NCI-H2107 treated with DMSO at 0.1 percent for 48 hours (cell line): ENCODE measurements at regions not wholly inside any gene's neighbourhood (a gene's known extent, or its start where the extent isn't known, plus 50 kb on each side); places are given as distances from the start of the nearest gene placed in this dataset.
"Not testable (repeated sequence)": the region's sequence is repeated elsewhere in the genome, so short reads cannot be mapped to it uniquely, and the experiment has no call there.

ENCODE experiments used
- DNase-seq: peaks from one replicate; lab custom pipeline; 2025; ENCODE audit not compliant: unreplicated experiment; lab: John Stamatoyannopoulos, UW

DNA sequence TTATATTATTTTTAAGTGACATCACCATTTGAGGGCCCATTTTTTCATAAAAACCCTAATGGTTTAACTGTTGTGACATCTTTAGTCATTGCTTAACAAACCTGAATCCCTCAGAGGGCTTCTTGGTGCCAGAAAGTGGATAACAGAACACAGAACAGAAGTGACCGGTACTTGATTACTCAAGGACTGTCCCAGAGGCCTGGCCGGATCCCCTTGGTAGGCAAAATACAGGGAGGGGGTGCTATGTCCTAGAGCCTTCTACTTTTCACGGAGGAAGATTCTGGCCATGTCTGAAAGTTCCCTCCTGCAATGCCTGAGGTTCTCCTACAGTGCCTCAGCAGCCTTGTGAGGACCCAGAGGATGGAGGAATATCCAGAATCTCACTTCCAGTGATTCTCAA lies 94.3 kb upstream of the DCLK2 start:
- no peak for DNase-seq

DNA sequence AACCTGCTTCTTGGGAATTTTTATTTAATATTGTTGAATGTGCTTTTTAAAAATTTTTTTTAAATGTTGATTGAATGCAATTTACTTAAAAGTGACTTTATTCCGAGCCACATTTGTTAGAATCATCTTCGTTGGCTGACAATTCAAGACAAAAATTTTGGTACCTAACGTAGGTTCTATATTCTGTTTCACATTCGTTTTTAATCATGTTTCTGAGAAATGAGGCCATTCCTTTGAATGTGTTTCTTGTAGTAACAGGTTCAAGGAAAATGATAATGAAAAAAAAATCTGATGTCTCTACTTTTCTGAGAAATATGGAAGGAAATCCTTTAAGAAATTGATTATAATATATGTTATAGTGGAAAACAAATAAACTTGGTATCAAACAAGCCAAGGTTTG lies 92.3 kb upstream of the DCLK2 start:
- DNase-seq, result no peak

DNA sequence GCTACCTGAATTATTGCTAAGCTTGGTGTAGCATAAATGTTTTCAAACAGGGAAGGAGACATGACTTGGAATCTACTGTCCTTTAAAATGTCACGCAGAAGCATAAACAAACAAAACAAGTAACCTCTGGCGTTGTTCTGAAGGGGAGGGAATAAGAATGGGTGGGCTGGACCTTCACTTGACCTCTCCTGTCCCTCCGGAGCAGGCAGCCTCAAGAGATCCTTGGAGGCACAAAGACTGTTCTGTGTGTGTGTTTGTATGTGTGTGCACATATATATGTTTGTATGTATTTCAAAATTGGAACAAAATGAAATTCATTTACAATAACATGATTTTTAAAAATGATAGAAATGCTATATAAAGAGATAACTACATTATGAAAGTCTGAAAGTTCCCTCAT lies 91.3 kb upstream of the DCLK2 start:
- DNase-seq, result no peak

DNA sequence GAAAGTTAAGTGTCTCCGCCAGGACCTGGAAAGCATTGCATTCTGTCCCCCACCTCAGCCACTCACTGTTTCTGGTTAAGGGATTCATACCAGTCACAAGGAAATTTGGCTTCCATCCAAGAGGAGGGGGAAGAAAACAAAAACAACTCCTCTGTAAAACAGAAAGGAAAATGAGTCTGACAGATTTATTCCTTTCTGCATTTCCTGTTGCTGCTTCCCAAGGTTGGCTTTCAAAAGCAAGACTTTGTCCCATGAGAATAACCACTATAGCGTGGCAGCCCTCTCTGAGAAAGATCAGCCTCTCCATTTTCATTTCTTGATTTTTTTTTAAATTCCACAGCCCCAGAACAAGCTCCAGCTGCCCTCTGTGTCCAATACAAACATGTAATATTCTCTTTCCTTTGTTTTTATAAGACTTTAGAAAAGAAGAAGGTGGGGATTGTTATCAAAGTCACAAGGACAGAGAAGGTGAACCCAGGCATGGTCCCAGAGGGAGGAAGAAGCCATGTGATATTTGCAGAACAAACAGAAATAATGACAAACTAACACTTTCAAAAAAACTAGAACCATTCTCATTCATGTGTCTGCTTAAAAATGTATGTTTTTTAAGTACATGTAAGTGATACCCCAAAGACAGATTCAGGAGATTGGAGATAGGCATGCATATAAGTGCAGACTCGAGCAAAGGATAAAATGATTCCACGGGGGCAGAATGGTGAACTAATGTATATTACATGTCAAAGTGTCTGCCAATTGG lies 90.7 kb upstream of the DCLK2 start:
- DNase-seq, result peak; percentile 21

DNA sequence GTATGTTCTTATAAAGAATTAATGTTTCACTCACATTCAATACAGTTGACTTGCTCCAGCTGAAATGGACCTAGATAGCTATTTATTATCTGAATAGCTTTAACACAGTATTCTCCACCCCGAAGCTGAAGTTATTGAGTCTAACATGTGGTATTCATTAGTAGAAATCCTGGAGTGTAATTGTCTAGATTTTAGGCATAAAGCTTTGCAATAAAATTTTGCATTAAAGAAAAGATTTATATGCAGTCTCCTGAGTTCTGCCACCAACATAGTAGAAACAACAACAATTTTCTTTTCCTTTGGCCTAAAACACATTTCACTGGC lies 90.2 kb upstream of the DCLK2 start:
- DNase-seq, result no peak

DNA sequence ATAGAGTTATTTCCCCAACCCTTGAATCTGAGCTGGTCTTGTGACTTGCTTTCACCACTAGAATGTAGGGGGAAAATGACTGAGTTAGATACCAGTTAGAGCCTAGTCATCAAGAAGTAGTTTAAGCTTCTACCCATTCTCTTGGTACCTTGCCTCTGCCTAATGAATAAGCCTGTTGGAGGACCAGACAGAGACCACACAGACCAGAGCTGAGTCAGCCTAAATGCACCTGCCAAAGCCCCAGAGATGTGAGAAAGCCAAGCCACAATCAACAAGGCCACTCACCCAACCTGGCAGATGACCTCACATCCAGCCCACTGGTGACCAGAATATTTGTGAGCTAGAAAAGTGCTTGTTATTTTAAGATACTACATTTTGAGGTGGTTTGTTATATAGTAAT lies 85.2 kb upstream of the DCLK2 start:
- no peak for DNase-seq

DNA sequence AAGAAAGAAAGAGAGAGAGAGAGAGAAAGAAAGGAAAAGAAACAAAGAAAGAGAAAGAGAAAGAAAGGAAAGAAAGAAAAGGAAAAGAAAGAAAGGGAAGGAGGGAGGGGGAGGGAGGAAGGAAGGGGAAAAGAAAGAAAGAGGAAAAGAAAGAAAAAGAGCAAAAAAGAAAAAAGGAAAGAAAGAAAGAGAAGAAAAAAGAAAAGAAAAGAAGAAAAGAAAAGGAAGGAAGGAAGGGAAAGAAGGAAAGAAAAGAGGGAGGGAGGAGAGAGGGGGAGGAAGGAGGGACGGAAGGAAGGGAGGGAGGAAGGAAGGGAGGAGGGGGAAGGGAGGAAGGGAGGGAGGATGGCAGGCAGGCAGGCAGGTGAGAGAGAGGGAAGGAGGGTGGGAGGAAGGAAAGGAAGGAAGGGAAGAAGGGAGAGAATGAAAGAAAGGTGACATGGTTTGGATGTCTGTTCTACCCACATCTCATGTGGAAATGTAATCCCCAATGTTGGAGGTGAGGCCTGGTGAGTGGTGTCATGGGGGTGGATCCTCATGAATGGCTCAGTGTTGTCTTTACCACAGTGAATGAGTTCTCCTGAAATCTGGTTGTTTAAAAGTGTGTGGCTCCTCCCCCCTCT lies 83.0 kb upstream of the DCLK2 start:
- DNase-seq, result no peak

DNA sequence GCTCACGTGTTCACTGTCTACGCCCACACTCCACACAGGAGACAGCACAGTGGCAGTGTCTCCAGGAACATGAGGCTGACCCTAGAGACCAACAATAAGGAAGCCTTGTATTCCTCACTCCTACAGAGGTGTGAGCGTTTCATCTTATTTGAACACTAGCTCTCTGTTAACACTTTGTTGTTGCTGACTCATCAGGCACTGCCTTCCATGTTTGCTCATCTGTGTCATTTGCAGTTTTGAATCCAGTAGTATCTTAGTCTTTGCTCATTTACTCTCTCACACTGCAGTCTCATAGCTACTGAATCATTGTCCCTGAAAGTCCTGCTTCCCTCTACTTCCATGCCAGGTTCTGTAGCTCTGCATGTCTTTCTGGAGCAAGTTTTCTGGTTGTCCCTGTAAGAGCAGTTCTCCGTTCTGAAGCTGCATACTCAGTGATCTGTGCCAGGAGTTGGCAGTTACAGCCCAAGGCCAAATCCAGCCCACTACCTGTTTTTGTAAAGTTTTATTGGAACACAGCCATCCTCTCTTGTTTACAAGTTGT lies 80.3 kb upstream of the DCLK2 start:
- DNase-seq, result peak; percentile 3

DNA sequence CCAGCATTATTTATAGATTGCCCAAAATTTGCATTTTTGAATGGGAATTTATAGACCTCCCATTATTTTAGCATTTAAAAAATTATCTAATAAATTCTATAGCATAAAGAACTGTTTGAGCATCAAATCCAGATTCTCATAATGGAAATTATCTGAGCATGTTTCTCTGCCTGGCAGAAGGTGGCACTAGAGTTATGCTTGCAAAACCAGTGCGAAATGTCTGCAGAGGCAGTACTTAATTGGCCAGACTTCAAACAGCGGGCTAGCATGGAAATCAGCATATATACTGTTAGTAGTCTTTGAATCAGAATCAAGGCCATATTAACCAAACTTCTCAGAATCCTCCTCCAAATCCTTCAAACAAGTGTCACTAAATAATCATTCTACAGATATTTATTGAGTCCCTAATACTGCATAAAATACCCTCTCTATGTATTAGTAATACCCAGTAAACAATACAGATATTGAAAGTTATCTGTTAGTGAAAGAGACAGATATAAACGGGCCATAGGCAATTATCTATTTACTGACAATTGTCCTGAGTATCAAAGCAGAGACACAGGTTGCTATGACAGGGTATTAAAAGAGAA lies 78.7 kb upstream of the DCLK2 start:
- DNase-seq, result peak; percentile 17

DNA sequence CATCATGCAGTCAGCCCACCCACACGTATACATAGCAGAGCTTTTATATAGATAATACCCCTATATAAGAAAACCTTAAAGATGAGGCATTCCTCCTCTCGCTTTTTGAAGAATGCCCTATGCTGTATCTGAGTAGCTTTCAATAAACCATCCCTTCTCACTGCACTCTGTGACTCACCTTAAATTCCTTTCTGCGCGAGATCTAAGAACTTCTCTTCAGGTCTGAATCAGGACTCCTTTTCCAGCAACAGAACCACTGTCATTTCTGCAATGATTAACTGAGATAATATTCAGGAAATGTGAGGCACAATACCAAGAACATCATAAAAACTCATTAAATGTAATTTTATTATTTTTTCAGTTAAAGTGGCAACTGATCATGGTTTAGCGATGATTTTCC lies 76.4 kb upstream of the DCLK2 start:
- DNase-seq, result no peak

DNA sequence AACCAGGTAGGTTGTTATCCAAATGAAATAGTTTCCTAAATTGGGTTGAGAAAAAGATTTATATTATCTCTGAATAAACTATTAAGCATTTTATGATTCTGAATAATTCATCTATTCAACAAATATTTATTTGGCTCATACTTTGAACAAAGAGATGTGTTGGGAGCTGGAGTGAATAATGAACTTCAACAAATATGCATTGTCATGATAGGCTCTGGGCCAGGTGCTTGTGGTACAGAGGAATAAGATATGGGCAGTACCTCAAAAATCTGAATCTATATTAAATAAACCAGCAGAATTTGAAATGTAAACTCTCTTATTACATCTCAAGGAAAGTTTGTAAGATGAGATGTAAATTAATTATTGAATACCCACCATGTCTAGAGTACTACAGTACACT lies 75.7 kb upstream of the DCLK2 start:
- no peak for DNase-seq

DNA sequence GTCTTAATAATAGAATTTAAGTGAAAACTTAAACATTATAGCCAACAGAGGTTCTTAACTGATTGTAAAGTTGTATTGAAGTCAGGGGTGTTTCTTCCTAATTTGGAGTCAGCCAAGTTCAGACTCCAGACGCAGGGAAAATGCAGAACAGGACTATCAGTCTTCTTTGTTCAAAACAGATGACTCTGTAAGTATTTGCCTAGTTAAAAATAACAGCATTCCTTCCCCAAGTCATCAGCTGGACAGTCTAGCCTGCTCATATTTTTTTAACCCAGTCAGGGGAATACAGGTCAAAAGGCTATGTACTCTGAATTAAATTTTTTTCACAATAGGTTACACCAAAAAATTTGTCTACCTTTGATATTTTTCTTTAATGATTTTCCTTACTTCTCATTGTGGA lies 73.8 kb upstream of the DCLK2 start:
- DNase-seq, result no peak

DNA sequence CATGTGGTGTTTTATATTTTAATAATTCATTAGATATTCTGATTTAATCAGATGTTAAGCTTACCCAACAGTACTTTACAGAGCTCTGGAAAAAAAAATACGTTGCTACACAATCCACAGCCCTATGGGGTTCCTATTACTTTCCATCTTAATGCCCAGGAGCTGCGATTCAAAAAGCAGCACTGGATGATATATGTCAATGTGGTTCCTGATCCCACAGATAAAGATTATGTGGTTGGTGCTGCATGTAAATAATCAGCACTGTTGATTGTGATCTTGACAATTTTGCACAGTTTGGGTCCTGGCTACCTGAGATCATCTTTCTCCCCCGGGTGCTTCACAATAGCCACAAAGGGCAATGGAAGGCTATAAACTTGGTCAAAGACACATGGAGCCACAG lies 72.7 kb upstream of the DCLK2 start:
- peak; percentile 17 for DNase-seq

DNA sequence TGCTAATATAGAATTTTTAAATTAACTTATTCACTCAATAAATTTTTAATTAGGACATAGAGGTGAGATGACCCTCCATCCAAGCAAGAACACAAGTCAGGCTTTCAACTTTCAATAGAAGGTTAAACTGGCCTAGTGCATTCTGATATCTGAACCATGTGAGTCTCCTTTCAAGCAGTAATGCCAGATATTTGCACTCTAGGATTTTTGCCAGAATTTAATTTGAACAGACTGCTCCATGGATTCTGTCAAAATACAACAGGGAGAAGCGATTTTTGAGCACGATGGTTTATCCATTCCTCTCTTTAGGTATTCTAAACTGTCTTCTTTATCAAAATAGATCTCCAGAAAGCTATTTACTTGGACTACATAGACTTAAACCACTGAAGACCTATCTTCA lies 72.0 kb upstream of the DCLK2 start:
- no peak for DNase-seq

DNA sequence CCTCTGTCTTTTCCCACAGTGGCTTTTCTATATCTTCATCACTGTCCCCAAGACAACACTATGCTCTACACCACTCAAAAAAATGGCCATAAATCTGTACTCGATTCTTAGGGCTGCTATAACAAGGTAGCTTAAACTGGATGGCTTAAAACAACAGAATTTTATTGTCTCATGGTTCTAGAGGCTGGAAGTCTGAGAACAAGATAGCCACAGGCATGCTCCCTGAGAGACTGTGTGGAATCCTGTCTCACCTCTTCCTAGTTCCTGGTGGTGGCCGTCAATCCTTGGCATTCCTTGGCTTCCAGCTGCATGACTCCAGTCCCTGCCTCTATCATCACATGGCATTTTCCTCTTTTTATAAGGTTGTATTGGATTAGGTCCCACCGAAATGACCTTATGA lies 70.7 kb upstream of the DCLK2 start:
- no peak for DNase-seq

DNA sequence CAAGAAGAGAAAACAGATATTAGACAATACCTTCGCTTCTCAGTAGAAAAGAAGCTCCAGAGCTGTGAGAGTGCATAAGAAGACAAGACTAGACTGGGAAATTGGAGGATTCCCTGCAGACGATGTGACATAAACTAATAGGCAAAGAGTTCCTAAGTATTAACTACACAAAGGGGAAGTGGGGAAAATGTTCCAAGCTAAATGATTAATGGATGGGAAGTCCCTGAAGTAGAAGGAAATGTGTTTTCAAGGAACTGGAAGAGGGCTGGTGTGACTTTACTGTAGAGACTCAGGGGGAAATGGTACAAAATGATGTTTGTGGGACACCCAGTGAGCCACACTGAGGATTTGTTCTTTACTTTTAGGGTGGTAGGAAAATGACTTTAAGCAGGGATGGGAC lies 69.7 kb upstream of the DCLK2 start:
- DNase-seq, result no peak

DNA sequence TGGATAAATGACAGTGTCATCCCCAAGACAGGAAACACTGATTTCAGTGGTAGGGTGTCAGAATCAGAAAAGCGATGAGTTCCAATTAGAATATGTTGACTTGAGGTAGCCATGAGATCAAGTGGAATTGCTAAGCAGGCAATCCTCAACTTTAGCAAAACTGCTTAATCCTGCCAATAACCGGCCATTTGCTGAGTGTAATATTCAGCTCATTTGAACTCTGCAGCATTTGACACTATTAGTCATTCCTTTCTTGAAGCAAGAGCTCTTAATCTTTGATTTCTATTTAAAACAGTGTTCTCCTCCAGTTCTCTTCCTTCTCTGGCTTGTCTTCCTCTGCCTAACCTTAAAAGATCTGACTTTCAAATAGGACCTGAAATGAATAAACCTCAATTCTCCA lies 68.7 kb upstream of the DCLK2 start:
- DNase-seq, result no peak

DNA sequence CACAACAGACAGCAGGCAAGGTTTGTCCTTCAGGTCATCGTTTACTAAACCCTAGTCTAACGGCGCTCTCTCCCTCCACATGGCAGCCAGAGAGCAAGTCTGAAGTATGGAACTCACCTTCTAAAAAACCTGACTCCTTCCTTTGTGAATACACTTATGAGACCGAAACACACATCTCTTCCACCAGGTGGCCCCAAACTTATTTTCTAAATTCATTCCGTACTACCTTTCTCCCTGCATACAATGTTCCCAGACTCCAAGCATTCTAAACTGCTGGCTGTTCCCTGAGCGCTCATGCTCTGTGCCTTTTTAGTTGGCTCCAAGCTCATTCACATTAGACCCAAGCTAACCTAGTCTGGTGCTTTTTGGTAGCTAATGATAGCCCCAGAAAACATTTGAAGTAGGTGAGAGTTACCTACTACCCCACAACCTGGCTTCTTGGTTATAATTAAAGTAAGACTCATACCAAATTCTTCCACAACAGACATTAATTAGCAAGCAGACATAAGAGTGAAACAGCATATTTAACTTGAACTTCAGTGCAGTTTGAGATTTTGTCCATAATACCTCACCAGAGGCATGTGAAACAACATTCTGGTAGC lies 67.6 kb upstream of the DCLK2 start:
- peak; percentile 71 for DNase-seq

DNA sequence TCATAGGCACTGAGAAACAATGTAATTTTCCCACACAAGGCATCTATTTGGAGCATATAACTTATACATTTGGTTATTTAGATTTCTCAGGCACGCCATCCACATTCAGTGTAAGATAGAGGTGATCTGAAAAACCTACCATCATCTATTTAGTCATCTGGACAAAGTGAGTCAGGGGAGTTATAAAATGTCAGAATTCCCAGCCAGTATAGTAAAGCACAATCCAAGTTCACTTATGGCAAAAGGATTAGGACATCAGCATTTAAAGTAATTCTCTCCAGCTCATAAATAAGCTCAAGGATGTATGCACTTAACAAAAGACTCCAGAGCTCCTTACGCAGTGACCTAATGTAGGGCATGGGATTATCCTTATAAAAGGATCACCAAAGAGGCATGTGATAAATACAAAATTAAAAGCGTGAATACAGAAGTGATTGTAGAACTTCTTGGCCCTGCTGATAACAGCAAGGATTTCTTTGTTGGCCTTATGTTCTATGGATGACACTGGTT lies 65.3 kb upstream of the DCLK2 start:
- no peak for DNase-seq

DNA sequence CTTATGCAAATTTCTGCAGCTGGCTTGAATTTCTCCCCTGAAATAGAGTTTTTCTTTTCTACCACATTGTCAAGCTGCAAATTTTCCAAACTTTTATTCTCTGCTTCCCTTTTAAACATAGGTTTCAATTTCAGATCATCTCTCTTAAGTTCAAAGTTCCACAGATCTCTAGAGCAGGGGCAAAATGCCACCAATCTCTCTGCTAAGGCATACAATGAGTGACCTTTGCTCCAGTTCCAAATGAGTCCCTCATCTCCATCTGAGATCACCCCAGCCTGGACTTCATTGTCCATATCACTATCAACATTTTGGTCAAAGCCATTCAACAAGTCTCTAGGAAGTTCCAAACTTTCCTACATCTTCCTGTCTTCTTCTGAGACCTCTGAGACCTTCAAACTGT lies 62.3 kb upstream of the DCLK2 start:
- DNase-seq, result not testable (repeated sequence)

DNA sequence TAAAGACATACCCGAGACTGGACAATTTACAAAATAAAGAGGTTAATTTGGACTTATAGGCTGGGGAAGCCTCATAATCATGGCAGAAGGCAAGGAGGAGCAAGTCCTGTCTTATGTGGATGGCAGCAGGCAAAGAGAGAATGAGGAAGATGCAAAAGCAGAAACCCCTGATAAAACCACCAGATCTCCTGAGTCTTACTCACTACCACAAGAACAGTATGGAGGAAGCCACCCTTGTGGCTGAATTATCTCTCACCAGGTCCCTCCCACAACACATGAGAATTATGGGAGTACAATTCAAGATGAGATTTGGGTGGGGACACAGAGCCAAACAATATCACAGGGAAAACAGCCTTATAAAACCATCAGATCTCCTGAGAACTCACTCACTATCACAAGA lies 61.6 kb upstream of the DCLK2 start:
- not testable (repeated sequence) for DNase-seq

DNA sequence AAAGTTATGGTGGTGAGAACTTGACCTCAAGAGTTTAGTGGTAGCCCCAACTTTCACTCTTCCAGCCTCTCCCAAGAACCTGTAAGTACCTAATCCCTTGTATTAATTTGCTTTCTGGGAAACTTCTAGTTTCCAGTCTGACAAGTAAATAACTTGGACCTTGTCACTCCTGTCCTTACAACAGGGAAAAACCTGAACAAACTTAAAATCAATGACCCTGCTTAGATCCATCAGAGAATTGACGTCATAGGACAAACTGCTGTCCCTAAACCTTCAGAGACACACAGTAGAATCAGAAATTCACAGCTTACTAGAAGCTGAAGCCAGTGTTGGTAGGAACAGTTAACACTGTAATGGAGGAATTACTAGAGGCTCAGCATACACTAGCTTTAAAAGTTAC lies 60.0 kb upstream of the DCLK2 start:
- no peak for DNase-seq
